Hepatic stellate cell (primary cell): ENCODE measurements at regions not wholly inside any gene's neighbourhood (a gene's known extent, or its start where the extent isn't known, plus 50 kb on each side); places are given as distances from the start of the nearest gene placed in this dataset.

Source experiments
- DNase-seq: peaks from one replicate; pipeline ENCODE4 v3.0.0; 2011; ENCODE audit warnings: low spot score

- no peak for DNase-seq
Measured at GRCh38 chr7:36010656-36011587, 142.1 kb upstream of the EEPD1 start.

- DNase-seq, result no peak
Measured at GRCh38 chr7:36011588-36011965, 141.5 kb upstream of the EEPD1 start.

GRCh38 chr7:36013246-36014014, 139.6 kb upstream of the EEPD1 start:
- no peak for DNase-seq

DNA sequence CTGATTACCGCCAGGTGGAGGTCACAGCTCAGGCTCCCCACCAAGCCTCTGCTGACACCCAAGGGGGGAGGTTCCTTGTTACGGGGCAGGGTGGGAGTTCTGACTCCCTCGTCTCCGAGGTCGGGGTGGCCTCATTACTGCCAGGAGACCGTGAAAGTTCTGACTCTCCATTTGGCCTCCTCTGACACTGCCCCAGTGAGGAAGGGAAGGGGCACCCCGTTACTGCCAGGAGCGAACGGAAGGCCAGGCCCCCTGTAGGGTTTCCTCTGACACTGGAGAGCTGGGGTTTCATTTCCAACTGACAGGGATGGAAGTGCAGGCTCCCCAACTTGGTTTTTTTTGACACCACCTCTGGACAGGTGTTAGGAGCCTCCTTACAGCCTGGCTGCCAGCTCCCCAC, 138.1 kb upstream of the EEPD1 start:
- DNase-seq, result no peak

- DNase-seq, result peak; percentile 61
Measured at GRCh38 chr7:36015733-36016132, 137.3 kb upstream of the EEPD1 start.

GRCh38 chr7:36016648-36017047, 136.4 kb upstream of the EEPD1 start:
- no peak for DNase-seq

- DNase-seq, result no peak
Measured at GRCh38 chr7:36017111-36017510, 135.9 kb upstream of the EEPD1 start.

DNA sequence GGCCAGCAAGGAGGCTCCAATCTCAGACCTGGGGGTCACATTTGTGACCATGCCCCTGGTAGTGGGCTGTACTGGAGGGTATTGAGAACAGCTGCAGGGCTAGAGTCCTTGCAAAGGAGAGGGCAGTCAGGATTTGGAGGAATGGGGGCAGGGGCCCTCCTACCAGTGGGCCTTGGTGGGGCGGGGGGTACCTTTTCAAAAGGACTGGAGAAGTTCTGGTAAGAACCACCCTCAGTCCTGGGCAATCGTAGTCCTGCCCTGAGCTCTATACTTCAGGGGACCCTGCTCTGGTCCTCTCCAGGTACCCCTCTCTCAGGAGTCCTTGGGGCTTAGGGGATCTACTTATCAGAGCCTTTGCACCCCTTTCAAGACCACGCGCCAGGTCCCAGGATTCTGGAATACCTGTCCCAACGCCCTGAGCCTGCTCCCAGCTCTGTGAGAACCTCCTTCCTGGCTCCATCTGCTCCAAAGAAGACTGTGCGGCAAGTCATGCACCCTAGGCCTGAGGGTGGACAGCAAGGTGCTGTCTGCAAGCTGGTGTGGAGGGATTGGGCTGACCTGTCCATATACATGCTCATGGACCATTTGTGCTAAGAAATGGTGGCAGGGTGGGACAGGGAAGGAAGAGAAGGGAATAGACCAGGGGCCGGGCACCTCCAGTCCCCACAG, 134.1 kb upstream of the EEPD1 start:
- DNase-seq, result no peak

DNA sequence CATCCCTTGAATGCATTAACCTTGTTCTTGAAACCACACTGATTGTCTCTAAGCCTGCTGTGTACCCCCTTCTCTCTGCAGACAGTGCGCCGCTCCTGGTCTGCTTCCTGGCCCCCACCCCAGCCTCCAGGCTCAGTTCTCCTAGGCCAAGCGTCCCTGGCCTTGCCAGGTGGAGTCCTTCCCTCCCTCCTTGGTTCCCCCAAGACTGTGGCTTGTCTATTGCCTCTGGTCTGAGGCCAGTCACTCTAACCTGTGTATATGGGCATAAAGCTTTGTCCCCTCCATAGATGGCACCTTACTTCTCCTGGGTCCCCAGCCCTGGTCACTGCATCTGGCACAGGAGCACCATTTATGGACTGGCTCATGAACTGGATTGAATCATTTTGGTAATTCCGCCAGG, 133.5 kb upstream of the EEPD1 start:
- no peak for DNase-seq

- no peak for DNase-seq
Measured at GRCh38 chr7:36019980-36020379, 133.1 kb upstream of the EEPD1 start.

GRCh38 chr7:36021367-36021766, 131.7 kb upstream of the EEPD1 start:
- no peak for DNase-seq

GRCh38 chr7:36021917-36022550, 131.0 kb upstream of the EEPD1 start:
- no peak for DNase-seq

DNA sequence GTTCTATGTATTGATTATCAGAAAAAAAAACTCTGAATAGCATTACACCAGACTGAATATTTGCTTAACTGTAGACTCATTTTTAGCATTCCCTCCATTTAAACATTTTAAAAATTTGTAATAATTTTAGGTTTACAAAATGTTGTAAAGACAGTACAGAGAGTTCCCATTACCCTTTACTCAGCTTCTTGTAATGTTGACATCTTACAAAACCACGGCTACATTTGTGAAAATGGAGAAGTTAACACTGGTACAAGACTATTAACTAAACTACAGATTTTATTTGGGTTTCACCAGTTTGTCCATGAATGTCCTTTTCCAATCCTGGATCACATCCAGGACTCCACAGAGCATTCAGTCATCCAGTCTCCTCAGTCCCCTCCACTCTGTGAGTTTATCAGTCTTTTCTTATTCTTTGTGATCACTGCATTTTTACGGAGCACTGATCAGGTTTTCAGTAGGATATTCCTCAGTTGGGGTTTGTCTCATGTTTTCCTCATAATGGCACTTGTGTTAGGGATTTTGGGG, 130.0 kb upstream of the EEPD1 start:
- DNase-seq, result no peak

- DNase-seq, result no peak
Measured at GRCh38 chr7:36025190-36025589, 127.9 kb upstream of the EEPD1 start.

GRCh38 chr7:36029311-36029710, 123.7 kb upstream of the EEPD1 start:
- DNase-seq, result no peak

GRCh38 chr7:36029853-36030515, 123.1 kb upstream of the EEPD1 start:
- no peak for DNase-seq

GRCh38 chr7:36032361-36032818, 120.7 kb upstream of the EEPD1 start:
- DNase-seq, result no peak

DNA sequence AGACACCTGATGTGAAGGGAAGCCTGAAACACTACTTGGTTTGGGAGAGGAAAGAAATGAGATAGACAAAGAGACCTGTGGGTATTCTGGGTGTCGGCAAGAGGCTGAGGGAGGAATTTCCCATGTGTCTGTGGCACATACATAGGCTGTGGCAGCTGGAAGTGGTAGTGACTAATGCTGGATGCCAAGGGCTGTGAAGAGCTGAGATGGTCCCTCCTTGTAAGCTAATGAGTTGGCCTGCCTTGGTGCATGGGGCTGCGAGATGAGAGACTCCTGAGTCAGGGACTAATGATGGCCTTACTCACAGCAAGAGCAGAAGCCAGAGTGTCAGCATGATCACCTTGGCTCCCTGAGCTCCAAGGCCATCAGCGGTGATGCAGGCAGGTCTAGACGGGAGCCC, 119.0 kb upstream of the EEPD1 start:
- DNase-seq, result peak; percentile 47

- no peak for DNase-seq
Measured at GRCh38 chr7:36035186-36035585, 117.9 kb upstream of the EEPD1 start.

DNA sequence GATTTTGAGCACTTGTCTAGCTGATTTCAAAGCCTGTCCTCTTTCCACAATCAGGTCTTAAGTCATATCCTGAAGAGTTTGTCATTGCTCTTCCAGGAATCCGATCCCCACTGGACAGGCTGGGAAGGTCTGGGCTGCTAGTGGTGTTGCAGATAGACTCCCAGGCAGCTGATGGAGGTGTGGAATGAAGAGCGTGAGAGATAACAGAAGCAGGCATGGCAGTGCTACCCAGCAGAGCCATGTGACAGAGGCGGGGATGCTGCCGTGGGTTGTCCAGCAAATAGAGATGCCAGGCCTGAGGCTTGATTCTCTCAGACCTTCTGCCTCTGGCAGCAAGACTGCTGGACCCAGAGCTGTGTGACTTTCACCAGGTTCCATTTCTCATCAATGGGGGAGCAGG, 116.5 kb upstream of the EEPD1 start:
- no peak for DNase-seq

- DNase-seq, result peak; percentile 62
Measured at GRCh38 chr7:36037121-36037662, 115.9 kb upstream of the EEPD1 start.
